NT2/D1 (cell line): ENCODE measurements at regions not wholly inside any gene's neighbourhood (a gene's known extent, or its start where the extent isn't known, plus 50 kb on each side); places are given as distances from the start of the nearest gene placed in this dataset.

Source experiments
- SUZ12 ChIP-seq: IDR thresholded peaks from 2 replicates; pipeline ENCODE4 v1.6.1; 2011; ENCODE audit not compliant: insufficient read length, insufficient read depth; ENCODE audit errors: extremely low read depth
- ZNF274 ChIP-seq: IDR thresholded peaks from 2 replicates; pipeline ENCODE4 v1.6.1; 2011; ENCODE audit warnings: mild to moderate bottlenecking, low read depth, low read length

DNA sequence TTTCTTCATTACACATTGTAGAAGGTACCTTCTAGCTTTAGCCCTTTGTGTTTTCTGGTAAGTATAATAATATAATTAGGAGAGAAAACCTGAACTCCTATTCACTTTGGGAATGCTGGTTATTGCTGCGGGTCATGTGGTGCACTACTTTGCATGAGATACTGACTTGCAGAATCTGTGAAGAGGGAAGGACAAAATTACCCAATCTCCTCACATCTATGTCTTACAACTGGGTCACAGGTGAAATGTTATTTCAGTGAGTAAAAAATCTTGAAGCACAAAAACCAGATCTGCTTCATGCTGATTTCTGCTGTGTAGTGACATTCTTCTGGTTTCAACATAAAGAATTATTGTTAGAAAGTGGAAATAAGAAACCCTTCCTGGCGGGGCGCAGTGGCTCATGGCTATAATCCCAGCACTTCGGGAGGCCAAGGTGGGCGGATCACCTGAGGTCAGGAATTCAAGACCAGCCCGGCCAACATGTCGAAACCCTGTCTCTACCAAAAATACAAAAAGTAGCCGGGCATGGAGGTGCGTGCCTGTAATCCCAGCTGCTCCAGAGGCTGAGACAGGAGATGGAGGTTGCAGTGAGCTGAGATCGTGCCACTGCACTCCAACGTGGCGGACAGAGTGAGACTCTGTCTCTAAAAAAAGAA lies 211.0 kb upstream of the REG3G start:
- TF ChIP-seq ZNF274: no peak
- no peak for TF ChIP-seq SUZ12
